Stromal cell of bone marrow (primary cell): ENCODE measurements at regions not wholly inside any gene's neighbourhood (a gene's known extent, or its start where the extent isn't known, plus 50 kb on each side); places are given as distances from the start of the nearest gene placed in this dataset.

Source experiments
- DNase-seq: peaks from one replicate; pipeline ENCODE4 v3.0.0-alpha.2; 2012; ENCODE audit warnings: low read depth

GRCh38 chr14:101483829-101484228 lies 77.5 kb upstream of the DIO3 start:
- DNase-seq, result no peak

- no peak for DNase-seq
These were observed 72.1 kb upstream of the DIO3 start for GRCh38 chr14:101489092-101489760.

DNA sequence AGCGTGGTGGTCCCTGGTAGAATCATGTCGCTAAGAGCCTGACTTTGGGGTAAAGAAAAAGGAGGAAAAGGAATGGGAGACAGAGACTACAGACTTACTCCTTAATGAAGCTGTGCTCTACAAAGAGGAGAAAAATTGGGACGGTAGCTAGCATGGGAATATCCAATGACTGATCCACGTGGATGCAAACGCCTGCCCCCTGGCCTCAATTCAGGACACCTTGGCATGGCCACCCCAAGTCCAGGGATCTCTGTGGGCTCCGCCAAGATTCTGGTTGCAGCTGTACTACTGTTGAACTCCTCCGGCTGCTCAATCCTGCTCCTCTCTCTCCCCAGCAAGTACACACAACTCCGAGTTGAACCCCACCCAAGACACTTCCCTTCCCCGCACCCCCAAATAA lies 70.5 kb upstream of the DIO3 start:
- no peak for DNase-seq

DNA sequence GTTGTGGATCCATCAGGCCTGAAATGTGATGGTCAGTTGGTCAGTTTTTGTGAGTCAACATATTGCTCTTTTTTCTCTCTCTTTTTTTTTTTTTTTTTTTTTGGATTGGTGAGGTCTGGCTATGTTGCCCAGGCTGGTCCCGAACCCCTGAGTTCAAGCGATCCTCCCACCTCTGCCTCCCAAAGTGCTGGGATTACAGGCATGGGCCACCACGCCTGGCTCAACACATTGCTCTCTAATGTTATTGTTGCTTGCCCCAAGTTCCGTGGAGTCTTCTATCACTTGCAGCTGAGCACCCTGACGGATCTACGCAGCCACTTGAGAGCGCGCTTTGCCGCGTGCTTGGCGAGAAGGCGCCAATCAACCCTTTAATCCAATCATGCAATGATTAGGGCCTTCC lies 69.5 kb upstream of the DIO3 start:
- DNase-seq, result no peak

DNA sequence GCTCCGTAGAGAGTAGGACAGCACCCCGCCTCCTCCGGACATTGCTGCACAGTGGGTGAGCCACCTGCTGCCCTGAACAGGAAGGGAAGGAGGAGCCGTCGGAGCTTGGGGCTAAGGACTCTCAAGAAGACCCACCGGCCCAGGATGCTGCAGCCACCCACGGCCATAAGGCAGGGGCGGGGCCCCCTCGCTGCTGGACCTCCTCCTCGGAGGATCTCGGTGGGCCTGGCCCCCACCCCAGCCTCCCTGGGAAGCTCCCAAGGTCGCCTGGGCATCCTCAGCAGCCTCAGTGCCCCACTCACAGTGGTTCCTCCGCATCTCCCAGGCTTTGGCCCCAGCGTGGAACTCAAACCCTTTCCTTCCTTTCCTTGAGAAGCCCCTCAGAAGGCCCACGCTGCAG lies 68.6 kb upstream of the DIO3 start:
- no peak for DNase-seq

DNA sequence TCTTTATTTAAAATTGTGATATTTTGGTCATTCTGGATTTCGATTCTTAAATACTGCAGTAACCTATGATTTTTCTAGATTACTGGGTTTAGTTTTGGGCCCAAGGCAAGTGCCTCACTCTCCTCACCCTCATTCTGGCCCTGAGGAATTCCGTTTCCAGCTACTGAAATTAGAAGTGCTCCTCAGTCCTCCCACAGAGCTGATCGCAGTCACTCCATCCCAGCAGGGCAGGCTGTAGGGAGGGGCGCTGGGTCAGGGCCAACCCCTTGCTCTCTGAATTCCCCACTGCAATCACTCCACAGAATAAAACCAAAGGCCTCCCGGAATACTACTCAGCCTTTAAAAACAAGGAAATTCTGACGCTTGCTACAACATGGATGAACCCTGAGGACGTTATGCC lies 66.5 kb upstream of the DIO3 start:
- no peak for DNase-seq

- DNase-seq, result no peak
These were observed 66.0 kb upstream of the DIO3 start for GRCh38 chr14:101495284-101495683.

GRCh38 chr14:101495827-101496775 lies 65.2 kb upstream of the DIO3 start:
- no peak for DNase-seq

DNA sequence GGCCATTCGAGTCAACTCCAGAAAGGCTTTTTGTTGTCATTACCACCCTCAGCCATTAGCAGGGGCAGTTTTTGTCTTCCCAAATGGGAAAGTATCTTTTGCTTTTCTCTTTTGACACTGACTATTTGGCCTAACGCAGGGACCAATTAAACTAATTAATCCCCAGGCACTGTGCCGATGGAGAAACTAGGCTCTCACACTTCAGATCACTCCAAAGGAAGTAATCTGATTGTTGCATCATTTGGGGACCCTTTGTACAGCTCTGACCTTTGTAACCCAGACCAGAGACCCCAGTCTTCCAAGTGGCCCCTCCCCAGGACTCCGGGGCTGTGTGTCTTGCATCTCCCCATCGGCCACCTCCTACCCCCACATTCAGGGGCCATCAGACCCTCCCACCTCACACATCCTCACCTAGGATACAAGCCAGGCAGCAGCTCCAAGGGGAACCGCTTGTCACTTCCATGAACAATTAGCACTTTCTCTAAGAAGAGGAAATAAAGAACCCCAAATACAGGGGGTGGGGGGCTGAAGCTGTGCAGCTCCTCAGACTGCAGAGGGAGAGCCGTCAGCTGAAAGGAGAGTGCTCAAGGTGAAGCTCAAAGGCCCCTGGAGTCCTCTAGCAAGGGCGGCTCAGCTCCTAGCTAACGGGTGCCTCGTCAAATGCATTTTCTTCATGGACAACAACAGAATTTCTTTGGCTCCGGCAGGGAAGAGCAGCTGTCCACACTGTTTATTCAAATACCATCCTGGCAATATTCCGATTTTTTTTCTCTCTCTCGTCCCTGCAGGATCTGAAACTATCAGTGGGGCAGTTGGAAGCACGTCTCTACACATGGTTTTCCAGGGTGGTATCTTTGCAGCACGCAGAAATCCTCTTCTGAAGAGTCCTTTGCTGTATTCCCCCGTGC lies 64.3 kb upstream of the DIO3 start:
- DNase-seq, result no peak

DNA sequence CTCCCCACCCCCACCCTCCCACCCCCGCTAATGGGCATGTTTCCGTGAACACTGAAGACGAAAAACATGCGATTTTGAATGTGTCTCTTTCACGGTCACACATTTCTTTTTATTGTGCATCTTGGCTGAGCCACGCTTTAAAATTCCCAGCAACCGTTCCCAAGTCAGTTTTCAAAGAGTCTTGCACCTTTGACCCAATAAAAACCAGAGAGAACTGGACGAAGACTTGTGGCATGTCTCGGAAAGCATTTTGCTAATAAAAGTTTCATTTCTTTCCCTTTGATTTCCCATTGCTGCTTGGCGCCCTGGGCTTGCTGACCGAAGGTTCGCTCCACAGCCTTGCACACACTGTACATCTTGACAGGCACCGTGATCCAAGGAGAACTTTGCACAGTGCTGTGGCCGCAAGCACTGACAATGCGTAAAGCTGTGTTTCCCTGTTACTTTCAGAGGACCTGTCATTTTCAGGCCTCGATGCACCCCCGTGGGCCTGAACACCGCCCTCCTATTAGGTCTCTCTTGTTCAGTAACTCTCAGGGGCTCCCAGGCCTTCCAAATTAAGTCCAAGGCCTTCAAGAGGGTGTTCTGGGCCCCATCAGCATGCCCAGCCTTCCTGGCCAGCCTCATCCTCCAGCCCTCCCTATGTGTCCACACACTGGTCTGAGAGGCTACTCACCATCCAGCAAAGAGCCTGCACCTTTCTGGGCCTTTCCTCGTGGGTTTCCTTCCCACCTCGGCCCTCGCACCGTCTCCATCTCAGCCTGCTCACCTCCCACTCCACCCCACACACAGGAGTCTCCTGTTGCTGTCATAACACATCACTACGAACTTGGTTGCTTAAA lies 63.4 kb upstream of the DIO3 start:
- DNase-seq, result no peak

- DNase-seq, result no peak
These were observed 62.8 kb upstream of the DIO3 start for GRCh38 chr14:101498526-101498860.

DNA sequence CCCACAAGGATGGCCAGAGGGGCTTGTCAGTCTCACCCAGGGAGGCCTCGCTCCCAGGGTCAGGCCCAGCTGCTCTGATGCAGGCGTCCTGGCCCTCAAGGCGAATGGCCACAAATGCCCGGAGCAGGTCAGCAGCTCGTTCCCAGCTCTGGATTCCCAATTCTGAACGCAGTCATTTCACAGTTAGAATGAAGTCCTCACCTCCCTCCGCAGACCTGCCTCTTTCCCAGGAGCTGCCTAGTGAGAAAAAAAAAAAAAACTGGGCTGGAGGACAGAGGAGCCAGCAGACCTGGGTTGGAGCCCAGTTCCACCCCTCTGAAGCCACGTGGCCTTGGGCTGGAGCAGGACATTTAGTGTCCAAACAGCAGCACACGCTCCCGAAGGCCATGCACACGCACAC lies 62.2 kb upstream of the DIO3 start:
- no peak for DNase-seq

DNA sequence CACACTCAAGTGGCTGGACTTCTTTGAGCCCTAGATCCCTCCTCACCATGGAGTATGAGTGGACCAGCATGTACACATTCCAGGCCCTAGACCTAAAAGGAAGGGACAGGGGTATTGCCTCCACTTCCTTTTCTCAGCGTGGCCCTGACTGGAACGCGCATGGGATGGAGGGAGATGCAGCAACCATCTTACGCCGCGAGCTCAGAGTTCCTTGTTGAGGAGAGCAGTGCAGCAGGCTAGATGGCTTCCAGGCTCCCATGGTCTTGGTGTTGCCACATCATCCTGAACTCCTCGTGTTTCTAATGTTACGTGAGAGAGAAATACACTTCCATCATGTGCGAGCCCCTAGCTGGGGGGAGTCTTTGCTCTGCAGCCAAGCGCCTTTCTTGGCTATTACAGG lies 61.8 kb upstream of the DIO3 start:
- no peak for DNase-seq

DNA sequence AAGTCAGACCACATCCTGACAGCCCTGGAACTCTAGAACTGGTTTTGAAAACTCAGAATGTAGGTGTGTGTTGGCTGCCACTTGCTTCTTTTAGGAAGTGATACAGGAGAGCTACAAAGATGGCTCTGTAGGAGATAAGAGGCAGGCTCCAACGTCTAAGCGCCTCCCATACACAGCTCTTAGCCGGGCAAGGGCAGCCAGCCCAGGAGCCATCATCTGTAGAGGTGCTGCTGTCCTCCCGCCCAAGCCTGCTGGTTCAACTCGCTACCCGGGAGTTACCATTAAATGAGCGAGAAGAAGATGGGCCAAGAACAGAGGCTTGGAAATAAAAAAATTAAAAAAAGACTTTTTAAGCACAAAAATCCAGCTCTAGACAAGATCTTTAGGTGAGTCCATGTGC lies 61.2 kb upstream of the DIO3 start:
- no peak for DNase-seq

DNA sequence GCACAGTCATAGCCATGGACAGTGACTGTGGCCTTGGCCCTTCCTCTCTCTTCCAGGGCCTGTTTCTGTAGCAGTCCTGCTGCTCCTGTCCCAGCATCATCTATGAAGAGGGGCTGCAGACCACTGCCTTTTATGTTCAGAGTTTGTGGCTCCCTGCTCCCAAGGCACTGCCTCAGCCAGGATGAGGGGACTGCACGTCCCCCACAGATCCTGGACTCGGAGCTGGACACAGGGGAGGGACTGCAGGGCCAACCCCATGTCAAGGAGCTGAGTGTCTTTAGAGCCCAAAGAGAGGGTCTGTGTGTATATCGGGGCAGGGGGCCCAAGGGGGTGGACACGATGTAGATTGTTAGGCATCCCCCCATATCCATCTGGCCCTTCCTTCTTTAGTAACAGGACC lies 60.6 kb upstream of the DIO3 start:
- no peak for DNase-seq

GRCh38 chr14:101501341-101501740 lies 60.0 kb upstream of the DIO3 start:
- no peak for DNase-seq

GRCh38 chr14:101501858-101502615 lies 59.3 kb upstream of the DIO3 start:
- DNase-seq, result no peak

DNA sequence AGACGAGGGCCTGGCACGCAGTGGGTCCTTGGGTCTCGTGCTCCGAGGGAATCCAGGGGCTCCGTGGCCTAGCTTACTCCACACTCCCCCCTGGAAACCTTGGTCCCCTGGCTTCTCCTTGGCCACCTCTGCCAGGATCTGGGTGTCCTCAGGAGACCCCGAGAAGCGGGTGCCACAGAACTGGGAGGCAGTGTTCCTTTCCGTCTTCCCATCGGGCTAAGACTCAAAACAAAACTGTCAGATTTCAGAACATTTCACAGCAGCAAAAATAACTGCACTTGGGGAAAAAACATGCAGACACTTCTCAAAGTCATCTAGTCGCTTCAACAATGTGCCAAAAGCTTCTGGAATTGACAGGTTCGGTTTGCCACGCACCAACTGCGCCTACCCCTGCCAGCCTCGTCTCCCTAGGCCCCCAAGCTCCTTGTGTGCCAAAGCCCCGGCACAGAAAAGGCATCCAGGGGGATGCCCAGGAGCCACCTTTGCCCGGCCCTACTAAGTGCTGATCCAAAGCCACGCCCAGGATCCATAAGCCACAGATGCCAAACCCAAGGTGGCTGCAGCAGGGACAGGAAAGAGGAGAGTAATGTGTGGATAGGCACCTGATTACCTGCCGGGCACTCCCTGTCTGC lies 58.4 kb upstream of the DIO3 start:
- DNase-seq, result no peak

GRCh38 chr14:101503431-101504095 lies 57.7 kb upstream of the DIO3 start:
- no peak for DNase-seq
